Neural crest cell (in vitro differentiated cells): ENCODE measurements at regions not wholly inside any gene's neighbourhood (a gene's known extent, or its start where the extent isn't known, plus 50 kb on each side); places are given as distances from the start of the nearest gene placed in this dataset.
"Not testable (repeated sequence)": the region's sequence is repeated elsewhere in the genome, so short reads cannot be mapped to it uniquely, and the experiment has no call there.

ENCODE experiments used
- DNase-seq: peaks from one replicate; pipeline ENCODE4 v3.0.0; 2021; ENCODE audit warnings: low read depth, mixed read lengths, low spot score
- H3K27ac Mint-ChIP-seq: one replicate; pipeline ENCODE4 v1.8.0; 2021; ENCODE audit warnings: mild to moderate bottlenecking, mixed read lengths; ENCODE audit not compliant: unreplicated experiment
- H3K27me3 Mint-ChIP-seq: 2 replicates; pipeline ENCODE4 v1.8.0; 2021; ENCODE audit warnings: low read depth, mild to moderate bottlenecking, mixed read lengths
- H3K36me3 Mint-ChIP-seq: 2 replicates; pipeline ENCODE4 v1.8.0; 2021; ENCODE audit warnings: low read depth, mild to moderate bottlenecking, mixed read lengths
- H3K4me1 Mint-ChIP-seq: 2 replicates; pipeline ENCODE4 v1.8.0; 2021; ENCODE audit warnings: mixed read lengths
- H3K4me3 Mint-ChIP-seq: one replicate; pipeline ENCODE4 v1.8.0; 2021; ENCODE audit warnings: mild to moderate bottlenecking, mixed read lengths
- H3K9me3 Mint-ChIP-seq: 2 replicates; pipeline ENCODE4 v1.8.0; 2021; ENCODE audit warnings: mixed read lengths
- TF ChIP-seq, protein P1 (sequence below): fragments of 200-600 bp; sonication (generic); conservative IDR thresholded peaks from 2 replicates; pipeline ENCODE4 v1.5.0; 2021; ENCODE audit warnings: antibody characterized with exemption, mild to moderate bottlenecking

DNA sequence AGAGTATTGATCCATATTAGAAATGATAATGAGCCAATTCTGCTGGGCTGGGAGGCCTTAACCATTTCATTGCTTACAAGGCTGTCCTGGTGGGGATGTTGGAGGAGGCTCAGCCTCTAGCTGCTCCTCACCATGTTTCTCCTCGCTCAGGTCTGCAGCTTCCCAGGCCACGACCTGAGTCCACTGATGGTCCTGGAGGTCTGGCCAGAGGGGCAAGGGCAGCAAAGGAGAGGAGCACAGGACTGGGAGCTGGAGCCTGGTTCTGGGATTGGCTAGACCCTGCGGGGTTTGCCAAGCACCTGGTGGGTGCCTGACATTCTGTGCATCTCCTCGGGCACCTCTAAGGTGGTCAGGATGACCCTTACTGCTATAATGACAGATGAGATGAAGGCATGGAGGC, 92.6 kb downstream of the KIF26A start:
- no peak for DNase-seq
- H3K27me3 Mint-ChIP-seq, result peaks cover 2% of the 10 kb centered on the region
- peaks cover 7% of the 10 kb centered on the region for H3K36me3 Mint-ChIP-seq
- no peak overlapping the region for H3K27ac Mint-ChIP-seq
- TF ChIP-seq, protein P1, sequence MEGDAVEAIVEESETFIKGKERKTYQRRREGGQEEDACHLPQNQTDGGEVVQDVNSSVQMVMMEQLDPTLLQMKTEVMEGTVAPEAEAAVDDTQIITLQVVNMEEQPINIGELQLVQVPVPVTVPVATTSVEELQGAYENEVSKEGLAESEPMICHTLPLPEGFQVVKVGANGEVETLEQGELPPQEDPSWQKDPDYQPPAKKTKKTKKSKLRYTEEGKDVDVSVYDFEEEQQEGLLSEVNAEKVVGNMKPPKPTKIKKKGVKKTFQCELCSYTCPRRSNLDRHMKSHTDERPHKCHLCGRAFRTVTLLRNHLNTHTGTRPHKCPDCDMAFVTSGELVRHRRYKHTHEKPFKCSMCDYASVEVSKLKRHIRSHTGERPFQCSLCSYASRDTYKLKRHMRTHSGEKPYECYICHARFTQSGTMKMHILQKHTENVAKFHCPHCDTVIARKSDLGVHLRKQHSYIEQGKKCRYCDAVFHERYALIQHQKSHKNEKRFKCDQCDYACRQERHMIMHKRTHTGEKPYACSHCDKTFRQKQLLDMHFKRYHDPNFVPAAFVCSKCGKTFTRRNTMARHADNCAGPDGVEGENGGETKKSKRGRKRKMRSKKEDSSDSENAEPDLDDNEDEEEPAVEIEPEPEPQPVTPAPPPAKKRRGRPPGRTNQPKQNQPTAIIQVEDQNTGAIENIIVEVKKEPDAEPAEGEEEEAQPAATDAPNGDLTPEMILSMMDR, result no peak
- H3K4me3 Mint-ChIP-seq, result peak overlapping the region; percentile 37
- peaks cover 19% of the 10 kb centered on the region for H3K9me3 Mint-ChIP-seq
- peaks cover 9% of the 10 kb centered on the region for H3K4me1 Mint-ChIP-seq

DNA sequence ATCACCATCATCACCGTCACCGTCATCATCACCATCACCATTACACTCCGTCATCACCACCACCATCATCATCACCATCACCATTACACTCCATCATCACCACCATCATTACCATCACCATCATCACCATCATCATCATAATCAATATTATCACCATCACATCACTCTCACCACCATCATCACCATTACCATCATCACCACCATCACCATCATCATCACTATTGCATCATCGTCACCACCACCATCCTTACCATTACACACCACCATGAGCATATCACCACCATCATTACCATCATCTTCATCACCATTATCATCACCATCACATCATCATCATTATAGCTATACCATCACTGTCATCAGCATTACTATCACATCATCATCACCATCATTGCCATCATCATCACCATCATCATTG, 93.7 kb downstream of the KIF26A start:
- no peak overlapping the region for H3K27ac Mint-ChIP-seq
- peaks cover 7% of the 10 kb centered on the region for H3K36me3 Mint-ChIP-seq
- TF ChIP-seq, protein P1, result no peak
- no peak overlapping the region for H3K4me3 Mint-ChIP-seq
- DNase-seq, result no peak
- H3K9me3 Mint-ChIP-seq, result peaks cover 23% of the 10 kb centered on the region
- H3K27me3 Mint-ChIP-seq, result peaks cover 3% of the 10 kb centered on the region
- H3K4me1 Mint-ChIP-seq, result peaks cover 9% of the 10 kb centered on the region

DNA sequence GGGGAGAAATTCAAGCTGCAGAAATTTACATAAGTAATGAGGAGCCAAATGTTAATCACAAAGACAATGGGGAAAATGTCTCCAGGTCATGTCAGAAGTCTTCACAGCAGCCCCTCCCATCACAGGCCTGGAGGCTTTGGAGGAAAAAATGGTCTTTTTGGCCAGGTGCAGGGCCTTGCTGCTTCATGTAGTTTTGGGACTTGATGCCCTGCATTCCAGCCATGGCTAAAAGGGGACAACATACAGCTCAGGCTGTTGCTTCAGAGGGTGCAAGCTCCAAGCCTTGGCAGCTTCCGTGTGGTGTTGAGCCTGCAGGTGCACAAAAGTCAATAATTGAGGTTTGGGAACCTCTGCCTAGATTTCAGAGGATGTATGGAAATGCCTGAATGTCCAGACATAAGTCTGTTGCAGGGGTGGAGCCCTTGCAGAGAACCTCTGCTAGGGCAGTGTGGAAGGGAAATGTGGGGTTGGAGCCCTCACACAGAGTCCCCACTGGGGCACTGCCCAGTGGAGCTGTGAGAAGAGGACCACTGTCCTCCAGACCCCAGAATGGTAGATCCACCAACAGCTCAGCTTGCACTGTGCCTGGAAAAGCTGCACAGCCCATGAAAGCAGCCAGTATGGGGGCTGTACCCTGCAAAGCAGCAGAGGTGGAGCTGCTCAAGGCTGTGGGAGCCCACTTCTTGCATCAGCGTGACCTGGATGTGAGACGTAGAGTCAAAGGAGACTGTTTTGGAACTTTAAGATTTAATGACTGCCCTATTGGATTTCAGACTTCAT, 95.8 kb downstream of the KIF26A start:
- H3K36me3 Mint-ChIP-seq, H3K27ac Mint-ChIP-seq, H3K4me1 Mint-ChIP-seq, DNase-seq, H3K27me3 Mint-ChIP-seq, H3K4me3 Mint-ChIP-seq: not testable (repeated sequence)
- H3K9me3 Mint-ChIP-seq, result peaks cover 18% of the 10 kb centered on the region

DNA sequence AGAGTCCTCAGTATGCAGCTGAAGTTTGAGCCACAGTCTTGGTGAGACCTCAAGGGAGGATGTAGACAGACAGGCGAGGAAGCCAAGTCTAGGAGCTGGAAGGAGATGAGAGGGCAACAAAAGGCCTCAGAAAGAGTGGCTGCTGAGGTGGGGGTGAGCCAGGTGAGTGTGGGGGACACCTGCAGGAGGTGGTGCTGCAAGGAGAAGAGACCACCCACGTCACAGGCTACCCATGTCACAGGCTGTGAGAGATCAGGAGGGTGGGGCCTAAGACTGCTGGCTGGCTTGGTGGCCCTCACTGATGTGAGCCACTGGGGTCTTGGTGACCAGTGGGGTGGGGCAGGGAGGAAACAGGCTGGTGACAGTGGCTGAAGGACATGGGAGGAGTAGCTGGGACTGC, 97.3 kb downstream of the KIF26A start:
- DNase-seq, result no peak
- peaks cover 3% of the 10 kb centered on the region for H3K27me3 Mint-ChIP-seq
- H3K4me3 Mint-ChIP-seq, result no peak overlapping the region
- H3K4me1 Mint-ChIP-seq, result peaks cover 3% of the 10 kb centered on the region
- H3K27ac Mint-ChIP-seq, result no peak overlapping the region
- TF ChIP-seq, protein P1, result no peak
- H3K9me3 Mint-ChIP-seq, result peaks cover 18% of the 10 kb centered on the region
- H3K36me3 Mint-ChIP-seq, result peaks cover 2% of the 10 kb centered on the region

DNA sequence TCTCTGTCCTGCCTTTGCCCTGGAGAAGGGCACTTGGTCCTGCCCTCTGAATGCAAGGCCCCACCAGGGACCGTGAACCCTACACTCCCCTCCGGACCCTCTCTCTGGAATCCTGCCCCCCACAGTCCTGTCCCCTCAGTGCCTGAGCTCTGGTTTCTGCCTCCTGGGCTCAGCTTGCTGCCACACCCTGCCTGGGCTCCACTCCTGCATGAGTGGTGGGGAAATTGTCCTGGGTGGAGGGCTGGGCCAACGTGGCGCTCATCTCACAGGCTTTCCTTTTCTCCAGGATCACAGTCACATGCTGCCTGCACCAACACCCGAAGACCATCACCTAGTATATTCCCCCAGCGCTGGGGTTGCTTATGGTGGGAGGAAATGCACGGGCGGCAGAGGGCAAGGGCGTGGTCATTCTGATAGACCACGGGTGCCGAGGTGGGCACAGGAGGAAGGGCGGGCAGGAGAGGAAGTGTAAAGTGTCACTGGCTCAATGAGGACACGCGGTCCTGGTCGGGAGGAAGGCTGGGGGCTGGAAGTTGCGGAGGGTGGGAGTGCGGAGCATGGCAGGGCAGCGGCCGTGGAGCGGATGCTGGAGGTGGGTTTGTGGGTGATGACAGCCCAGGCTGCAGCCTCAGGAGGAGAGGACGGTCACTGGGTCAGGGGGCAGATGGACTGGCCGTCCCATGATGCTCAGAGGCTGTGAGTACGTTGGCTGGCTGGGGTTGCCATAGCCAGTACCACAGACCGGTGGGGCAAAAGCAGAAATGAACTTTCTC, 99.5 kb downstream of the KIF26A start:
- DNase-seq, result no peak
- H3K36me3 Mint-ChIP-seq, result peaks cover 2% of the 10 kb centered on the region
- H3K4me1 Mint-ChIP-seq, result no peaks in the 10 kb centered on the region
- TF ChIP-seq, protein P1, result no peak
- H3K27me3 Mint-ChIP-seq, result peaks cover 3% of the 10 kb centered on the region
- H3K27ac Mint-ChIP-seq, result no peak overlapping the region
- no peak overlapping the region for H3K4me3 Mint-ChIP-seq
- peaks cover 18% of the 10 kb centered on the region for H3K9me3 Mint-ChIP-seq
